SIG-M5 treated with dmso at 0.1 percent for 504 hours (cell line): ENCODE measurements at regions not wholly inside any gene's neighbourhood (a gene's known extent, or its start where the extent isn't known, plus 50 kb on each side); places are given as distances from the start of the nearest gene placed in this dataset.
"Not testable (repeated sequence)": the region's sequence is repeated elsewhere in the genome, so short reads cannot be mapped to it uniquely, and the experiment has no call there.

Source experiments
- DNase-seq: peaks from one replicate; lab custom pipeline; 2025; ENCODE audit not compliant: unreplicated experiment; lab: John Stamatoyannopoulos, UW

DNA sequence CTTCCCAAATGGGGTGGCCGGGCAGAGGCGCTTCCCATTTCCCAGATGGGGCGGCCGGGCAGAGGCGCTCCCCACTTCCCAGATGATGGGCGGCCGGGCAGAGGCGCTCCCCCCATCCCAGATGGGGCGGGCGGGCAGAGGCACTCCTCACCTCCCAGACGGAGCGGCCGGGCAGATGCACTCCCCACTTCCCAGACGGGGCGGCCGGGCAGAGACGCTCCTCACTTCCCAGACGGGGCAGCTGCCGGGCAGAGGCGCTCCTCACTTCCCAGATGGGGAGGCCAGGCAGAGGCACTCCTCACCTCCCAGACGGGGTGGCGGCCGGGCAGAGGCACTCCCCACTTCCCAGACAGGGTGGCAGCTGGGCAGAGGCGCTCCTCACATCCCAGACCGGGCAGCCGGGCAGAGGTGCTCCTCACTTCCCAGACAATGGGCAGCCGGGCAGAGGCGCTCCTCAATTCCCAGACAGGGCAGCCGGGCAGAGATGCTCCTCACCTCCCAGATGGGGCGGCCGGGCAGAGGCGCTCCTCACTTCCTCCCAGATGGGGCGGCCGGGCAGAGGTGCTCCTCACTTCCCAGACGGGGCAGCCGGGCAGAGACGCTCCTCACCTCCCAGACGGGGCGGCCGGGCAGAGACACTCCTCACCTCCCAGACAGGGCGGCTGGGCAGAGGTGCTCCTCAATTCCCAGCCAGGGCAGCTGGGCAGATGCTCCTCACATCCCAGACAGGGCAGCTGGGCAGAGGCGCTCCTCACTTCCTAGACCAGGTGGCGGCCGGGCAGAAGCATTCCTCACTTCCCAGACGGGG lies 345.0 kb downstream of the TUBA3C start:
- not testable (repeated sequence) for DNase-seq

- not testable (repeated sequence) for DNase-seq
These were observed 345.9 kb downstream of the TUBA3C start for GRCh38 chr13:18835754-18836153.

GRCh38 chr13:18824678-18825077 lies 356.9 kb downstream of the TUBA3C start:
- not testable (repeated sequence) for DNase-seq

DNA sequence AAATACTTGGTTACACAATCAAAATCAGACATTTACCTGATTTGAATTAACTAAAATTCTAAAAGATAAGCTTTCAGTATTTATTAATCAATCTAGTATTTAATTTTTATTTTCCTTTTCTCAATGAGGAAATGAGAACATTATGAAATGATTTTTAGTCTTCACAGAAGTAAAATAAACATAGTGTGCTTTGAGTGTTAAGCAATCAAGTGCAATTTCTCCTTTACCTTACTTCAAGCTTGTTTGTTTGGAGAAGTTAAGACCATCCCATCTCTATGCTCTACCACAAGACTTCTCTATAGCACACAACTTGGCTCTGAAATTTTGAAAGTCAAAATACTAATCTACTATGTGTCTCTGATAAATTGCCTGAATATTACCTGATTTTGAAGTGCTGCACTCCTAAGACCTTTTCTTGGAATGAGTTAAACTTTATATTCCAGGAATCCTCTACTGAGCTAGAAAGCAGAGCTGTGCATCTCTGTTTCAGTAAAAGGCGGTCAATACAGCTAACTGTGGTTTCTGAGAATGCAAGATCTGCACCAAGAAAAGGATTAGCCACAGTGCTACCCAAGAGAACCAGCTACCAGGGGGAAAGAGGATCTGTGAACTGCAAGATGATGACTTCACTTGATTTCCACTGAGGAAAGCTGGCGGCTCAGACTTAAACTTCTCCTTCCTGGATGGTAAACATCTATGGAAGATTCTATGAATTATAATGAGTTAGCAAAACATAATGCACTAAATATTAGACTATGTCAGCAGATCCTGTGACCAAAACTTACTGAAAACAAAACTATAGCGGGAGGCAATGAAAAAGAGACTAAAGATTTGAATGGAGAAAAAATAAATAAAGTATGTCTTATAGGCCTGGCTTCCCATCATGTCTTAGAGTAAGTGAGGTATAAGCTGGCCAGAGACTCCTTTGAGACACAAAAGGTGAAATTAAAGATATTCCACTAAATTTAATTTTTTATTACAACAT lies 358.7 kb downstream of the TUBA3C start:
- DNase-seq: not testable (repeated sequence)

DNA sequence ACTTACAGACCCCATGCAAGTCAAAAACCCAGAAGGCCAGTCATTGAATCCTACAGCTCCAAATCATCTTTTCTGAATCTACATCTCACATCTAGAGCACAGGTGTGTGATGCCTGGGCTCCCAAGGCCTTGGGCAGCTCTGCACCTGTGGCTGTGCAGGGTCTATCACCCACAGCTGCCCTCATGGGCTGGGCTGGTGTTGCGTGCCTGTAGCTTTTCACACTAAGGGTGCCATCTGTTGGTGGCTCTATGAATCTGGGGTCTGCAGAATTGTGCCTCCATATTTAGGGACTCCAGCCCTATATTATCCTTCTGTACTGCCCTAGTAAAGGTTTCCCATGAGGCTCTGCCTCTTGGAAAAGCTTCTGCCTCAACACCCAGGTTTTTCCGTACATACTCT lies 407.6 kb downstream of the TUBA3C start:
- DNase-seq: not testable (repeated sequence)

DNA sequence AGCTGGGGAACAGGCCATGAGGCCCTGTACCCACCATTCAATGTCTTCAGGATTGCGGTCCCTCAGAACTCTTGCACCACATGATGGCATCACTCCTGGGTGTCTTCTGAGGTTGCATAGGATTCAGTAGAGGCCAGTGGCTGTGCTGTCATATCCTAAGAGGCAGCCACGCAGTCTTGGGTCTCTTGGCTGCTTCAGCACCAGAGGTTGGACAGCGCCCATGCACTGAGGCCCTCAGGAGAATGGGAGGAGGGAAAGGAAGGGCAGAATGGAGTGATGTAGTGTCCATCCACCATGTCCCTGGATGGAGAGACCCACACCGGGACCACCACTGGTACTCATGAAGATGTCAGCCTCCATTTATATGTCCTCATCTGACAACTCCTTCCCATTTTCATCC lies 439.9 kb downstream of the TUBA3C start:
- not testable (repeated sequence) for DNase-seq

GRCh38 chr13:18739310-18739709 lies 442.3 kb downstream of the TUBA3C start:
- DNase-seq: no peak

- not testable (repeated sequence) for DNase-seq
These were observed 443.5 kb downstream of the TUBA3C start for GRCh38 chr13:18738086-18738485.

DNA sequence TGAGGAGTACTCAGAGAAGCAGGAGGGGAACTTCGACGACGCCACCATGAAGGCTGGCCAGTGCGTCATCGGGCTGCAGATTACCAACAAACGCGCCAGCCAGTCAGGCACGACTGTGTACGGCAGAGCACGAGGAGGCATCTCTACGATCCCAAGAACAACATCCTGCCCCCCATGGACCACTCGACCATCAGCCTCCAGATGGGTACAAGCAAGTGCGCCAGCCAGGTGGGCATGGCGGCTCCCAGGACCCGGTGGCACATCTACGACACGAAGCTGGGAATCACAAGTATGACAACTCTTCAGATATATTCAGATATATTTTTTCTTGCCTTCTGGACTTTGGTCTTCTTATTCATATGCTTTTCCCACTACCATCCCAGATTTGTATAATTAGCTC lies 454.5 kb downstream of the TUBA3C start:
- not testable (repeated sequence) for DNase-seq

DNA sequence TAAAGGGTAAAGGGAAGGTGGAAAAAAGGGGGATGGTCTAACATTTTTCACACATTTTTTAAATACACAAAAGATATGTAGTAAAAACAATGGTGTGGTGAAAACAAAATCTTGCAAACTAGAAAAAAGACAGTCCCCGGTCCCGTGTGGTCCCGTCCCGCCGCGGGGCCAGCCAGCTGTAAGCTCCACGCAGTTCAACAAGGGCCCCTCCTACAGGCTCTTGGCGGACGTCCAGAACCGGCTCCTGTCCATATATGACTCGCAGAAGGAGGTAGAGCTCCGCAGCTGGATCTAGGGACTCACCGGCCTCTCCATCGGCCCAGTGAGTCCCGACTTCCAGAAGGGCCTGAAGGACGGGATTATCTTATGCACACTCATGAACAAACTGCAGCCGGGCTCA lies 455.1 kb downstream of the TUBA3C start:
- not testable (repeated sequence) for DNase-seq

DNA sequence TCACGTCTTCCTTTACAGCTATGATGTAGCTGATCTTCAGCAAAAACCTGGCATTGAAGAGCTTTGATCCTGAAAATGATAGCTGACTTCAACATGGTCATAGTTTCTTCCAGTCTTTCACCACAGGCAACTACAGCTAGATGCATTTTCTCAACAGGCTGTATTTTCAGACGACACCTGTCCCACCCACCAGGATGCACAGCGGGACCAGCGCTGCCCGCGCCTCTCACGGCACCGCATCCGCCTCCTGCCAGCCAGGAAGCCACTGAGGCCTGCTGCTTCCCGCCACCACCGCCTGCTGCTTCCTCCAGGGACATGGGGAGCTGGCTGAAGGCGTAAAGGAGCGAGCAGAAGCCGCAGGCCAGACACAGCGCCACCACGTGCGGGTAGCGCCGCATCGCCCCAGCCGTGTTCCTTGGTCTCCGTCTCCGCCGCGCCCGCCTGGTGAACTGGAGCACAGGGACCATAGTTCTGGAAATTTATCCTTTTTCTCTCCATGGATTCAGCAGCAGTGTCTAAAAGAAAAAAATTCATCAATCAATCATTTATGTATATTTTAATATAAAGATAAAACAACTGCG lies 456.3 kb downstream of the TUBA3C start:
- DNase-seq: not testable (repeated sequence)

DNA sequence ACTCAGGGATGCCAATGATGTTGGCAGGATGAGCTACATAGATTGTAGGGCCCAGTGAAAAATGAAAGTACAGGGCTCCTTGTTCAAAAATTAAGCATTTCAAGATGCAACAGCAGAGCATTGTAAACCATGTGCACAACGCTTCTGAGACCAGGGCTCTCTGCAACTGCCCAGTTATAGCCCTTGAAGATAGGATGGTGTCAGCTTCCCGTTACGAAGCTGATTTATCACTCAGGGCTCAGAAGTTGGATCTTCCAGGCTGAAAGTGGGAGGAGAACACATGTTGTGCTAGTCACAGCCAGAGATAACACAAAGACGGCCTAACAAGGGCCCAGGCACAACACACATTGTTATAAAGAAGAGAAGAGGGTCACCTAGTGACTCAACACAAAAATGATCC lies 466.7 kb downstream of the TUBA3C start:
- no peak for DNase-seq

- not testable (repeated sequence) for DNase-seq
These were observed 471.0 kb downstream of the TUBA3C start for GRCh38 chr13:18710673-18711072.

GRCh38 chr13:18706538-18706937 lies 475.1 kb downstream of the TUBA3C start:
- not testable (repeated sequence) for DNase-seq

DNA sequence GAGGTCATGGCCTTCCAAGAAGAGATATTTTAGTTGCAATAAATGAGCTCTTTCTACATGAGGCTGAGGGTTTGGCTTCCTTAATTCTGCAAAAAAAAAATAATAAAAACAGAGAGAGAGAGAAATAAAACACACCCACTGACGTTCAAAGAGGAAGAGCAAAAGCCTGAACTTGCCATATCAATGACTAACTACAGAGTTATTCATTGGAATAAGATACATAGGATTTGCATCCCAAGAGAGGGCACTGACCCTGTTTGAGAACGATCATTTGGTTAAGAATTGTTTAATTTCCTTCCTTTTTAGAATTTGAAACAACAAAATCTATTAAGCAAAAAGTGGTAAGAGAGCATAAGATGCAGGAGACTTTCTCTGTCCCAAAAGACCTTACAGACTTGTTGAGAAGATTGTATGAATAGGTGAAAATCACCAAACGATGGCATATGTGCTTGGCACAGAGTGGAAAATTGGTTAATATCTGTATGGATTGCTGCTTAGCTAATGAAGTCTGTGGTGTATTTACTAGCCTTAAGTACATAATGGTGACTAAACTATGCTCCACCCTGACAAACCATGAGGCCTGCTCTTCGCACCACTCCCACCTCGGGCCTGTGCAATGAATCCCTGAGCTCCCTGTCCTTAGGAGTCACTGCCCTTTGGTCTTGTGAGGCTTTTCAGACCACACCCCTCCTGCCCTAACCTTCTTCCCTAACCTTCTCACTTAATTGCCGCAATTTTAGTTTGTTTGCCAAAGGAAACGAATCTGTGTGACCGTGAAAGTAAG lies 479.0 kb downstream of the TUBA3C start:
- DNase-seq: not testable (repeated sequence)

GRCh38 chr13:18698332-18698731 lies 483.3 kb downstream of the TUBA3C start:
- DNase-seq: not testable (repeated sequence)

- not testable (repeated sequence) for DNase-seq
These were observed 483.8 kb downstream of the TUBA3C start for GRCh38 chr13:18697851-18698250.

DNA sequence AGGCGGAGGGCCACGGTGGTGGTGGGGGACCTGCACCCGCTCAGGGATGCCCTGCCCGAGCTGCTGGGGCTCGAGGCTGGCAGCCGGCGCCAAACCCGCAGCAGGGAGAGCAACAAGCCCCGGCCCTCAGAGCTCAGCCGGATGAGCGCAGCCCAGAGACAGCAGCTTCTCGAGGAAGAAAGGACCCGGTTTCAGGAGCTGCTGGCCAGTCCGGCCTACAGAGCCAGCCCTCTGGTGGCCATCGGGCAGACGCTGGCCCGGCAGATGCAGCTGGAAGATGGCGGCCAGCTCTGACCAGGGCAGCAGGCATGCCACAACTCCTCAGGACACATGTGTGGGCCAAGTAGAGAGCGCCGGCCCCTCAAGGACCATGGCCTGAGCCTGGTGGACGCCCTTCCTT lies 484.4 kb downstream of the TUBA3C start:
- not testable (repeated sequence) for DNase-seq

DNA sequence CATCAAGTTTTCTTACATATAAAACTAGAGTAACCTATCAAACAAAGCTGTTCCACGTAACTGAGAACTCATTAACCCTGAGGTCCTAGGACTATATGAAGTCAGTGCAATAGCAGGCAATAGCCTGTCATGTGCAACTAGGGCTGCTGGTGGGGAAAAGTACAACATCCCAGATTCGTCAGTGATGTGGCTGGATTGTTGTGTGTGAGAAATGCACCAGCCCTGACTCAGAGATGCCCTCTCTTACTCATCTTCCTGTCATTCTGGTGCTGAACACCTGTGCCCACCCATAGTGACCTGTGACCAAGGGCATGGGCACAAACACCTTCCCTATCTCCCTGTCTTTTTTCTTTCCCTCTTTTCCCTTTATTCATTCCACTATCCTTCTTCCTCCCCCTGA lies 504.2 kb downstream of the TUBA3C start:
- DNase-seq: not testable (repeated sequence)

GRCh38 chr13:18675268-18675667 lies 506.4 kb downstream of the TUBA3C start:
- not testable (repeated sequence) for DNase-seq
